ENCODE measurements at regions not wholly inside any gene's neighbourhood (a gene's known extent, or its start where the extent isn't known, plus 50 kb on each side); places are given as distances from the start of the nearest gene placed in this dataset.

GRCh38 chr5:72606525-72606924, 99.3 kb upstream of the ZNF366 start:
- Histone ChIP-seq H3K23me2 (ENCODE audit: insufficient read length, low read depth, low read length, poor library complexity, severe bottlenecking) (no peaks in the 10 kb centered on the region), H2BK120ac (ENCODE audit: low read depth, low read length, poor library complexity, severe bottlenecking) (no peak overlapping the region), H4K8ac (replicated peaks; ENCODE audit: insufficient read length, low read depth, low read length) (no peak overlapping the region), H3K79me1 (ENCODE audit: insufficient read depth, low read depth, low read length, poor library complexity, severe bottlenecking) (no peaks in the 10 kb centered on the region), H4K91ac (ENCODE audit: insufficient read length, low read depth, low read length) (no peak overlapping the region), H3T11ph (ENCODE audit: low read length) (no peak overlapping the region), H3K27me3 (ENCODE audit: insufficient read depth, low read length) (no peaks in the 10 kb centered on the region), H4K20me1 (ENCODE audit: control insufficient read depth, insufficient read depth, insufficient read length) (no peaks in the 10 kb centered on the region), H3K9ac (ENCODE audit: extremely low read depth, insufficient read length, low read length) (no peak overlapping the region), H3K27ac (ENCODE audit: insufficient read length, low read depth, low read length) (no peak overlapping the region), H3K4ac (ENCODE audit: low read depth, low read length) (no peak overlapping the region), H2BK5ac (ENCODE audit: insufficient read length, low read length) (no peak overlapping the region), H3K9me3 (ENCODE audit: control insufficient read depth, low read depth, low read length) (no peaks in the 10 kb centered on the region), H3K4me2 (ENCODE audit: insufficient read depth, insufficient read length, low read length) (no peak overlapping the region), H3K4me1 (ENCODE audit: insufficient read depth, low read length) (no peaks in the 10 kb centered on the region), H2BK15ac (ENCODE audit: low read depth, low read length) (no peak overlapping the region), H2AK5ac (ENCODE audit: insufficient read length, low read length) (no peak overlapping the region), H3K14ac (ENCODE audit: insufficient read depth, low read length) (no peak overlapping the region), H3K56ac (ENCODE audit: insufficient read length, low read depth, low read length) (no peak overlapping the region), H2BK12ac (ENCODE audit: insufficient read length, low read depth, low read length) (no peak overlapping the region), H2BK20ac (ENCODE audit: low read depth, low read length, poor library complexity, severe bottlenecking) (no peak overlapping the region), H3K79me2 (ENCODE audit: insufficient read depth, low read length) (no peaks in the 10 kb centered on the region), H3K18ac (ENCODE audit: insufficient read length, low read depth, low read length) (no peak overlapping the region), H4K5ac (ENCODE audit: insufficient read length, low read depth, low read length) (no peak overlapping the region), H3K23ac (ENCODE audit: insufficient read length, low read depth, low read length) (no peak overlapping the region), H2AFZ (ENCODE audit: low read length) (no peak overlapping the region)
- no peak overlapping the region for H3K27ac Mint-ChIP-seq
- H3K4me3 Mint-ChIP-seq: no peak overlapping the region
- H3K27me3 Mint-ChIP-seq (ENCODE audit: low read depth): no peaks in the 10 kb centered on the region
- no peak for DNase-seq
- no CpG with 5 or more reads among the region's 5 CpGs for WGBS (ENCODE audit: extremely low coverage, insufficient read length, low lambda C conversion rate)
- peaks cover 9% of the 10 kb centered on the region in 2 experiments for H3K4me1 Mint-ChIP-seq
- H3K36me3 Mint-ChIP-seq (ENCODE audit: insufficient read depth in 1 of 3, low read depth in 3 of 3): no peaks in the 10 kb centered on the region
- H3K9me3 Mint-ChIP-seq: no peaks in the 10 kb centered on the region
- TF ChIP-seq, protein P1, sequence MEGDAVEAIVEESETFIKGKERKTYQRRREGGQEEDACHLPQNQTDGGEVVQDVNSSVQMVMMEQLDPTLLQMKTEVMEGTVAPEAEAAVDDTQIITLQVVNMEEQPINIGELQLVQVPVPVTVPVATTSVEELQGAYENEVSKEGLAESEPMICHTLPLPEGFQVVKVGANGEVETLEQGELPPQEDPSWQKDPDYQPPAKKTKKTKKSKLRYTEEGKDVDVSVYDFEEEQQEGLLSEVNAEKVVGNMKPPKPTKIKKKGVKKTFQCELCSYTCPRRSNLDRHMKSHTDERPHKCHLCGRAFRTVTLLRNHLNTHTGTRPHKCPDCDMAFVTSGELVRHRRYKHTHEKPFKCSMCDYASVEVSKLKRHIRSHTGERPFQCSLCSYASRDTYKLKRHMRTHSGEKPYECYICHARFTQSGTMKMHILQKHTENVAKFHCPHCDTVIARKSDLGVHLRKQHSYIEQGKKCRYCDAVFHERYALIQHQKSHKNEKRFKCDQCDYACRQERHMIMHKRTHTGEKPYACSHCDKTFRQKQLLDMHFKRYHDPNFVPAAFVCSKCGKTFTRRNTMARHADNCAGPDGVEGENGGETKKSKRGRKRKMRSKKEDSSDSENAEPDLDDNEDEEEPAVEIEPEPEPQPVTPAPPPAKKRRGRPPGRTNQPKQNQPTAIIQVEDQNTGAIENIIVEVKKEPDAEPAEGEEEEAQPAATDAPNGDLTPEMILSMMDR (conservative IDR thresholded peaks at IDR 0.05): no peak

All from H9 (cell line).